ENCODE measurements at regions not wholly inside any gene's neighbourhood (a gene's known extent, or its start where the extent isn't known, plus 50 kb on each side); places are given as distances from the start of the nearest gene placed in this dataset.

GRCh38 chrY:8741343-8742069 lies 595.8 kb upstream of the TSPY4 start:
- intact Hi-C loops (cut with micrococcal nuclease) = no loop called here
- no peaks in the 10 kb centered on the region for H4K20me1 ChIP-seq (replicated peaks; ENCODE audit: control insufficient read depth, extremely low read depth, insufficient read depth, low read length)
- no peak for FAIRE-seq
- TF ChIP-seq FOS (IDR thresholded peaks at IDR 0.05; ENCODE audit: borderline replicate concordance, insufficient read depth, low read length) = no peak
- TF ChIP-seq MYC (IDR thresholded peaks at IDR 0.05; ENCODE audit: low read depth, low read length) = no peak
- H3K4me2 ChIP-seq (ENCODE audit: insufficient read depth, low read length) = no peak overlapping the region
- no peak for DNase-seq (ENCODE audit: low read depth, low spot score)
- no peak overlapping the region for H2AFZ ChIP-seq (ENCODE audit: low read depth, low read length)
- no peak overlapping the region for H3K9ac ChIP-seq (replicated peaks; ENCODE audit: extremely low read depth, insufficient read depth, low read length)
- H3K9me3 ChIP-seq (replicated peaks; ENCODE audit: control insufficient read depth, insufficient read depth, low read length) = no peaks in the 10 kb centered on the region
- H3K27ac ChIP-seq (ENCODE audit: insufficient read depth, low read depth, low read length) = no peak overlapping the region
- BruUV-seq (replicated peaks) = no TSS peak
- no peak overlapping the region for H3K4me3 ChIP-seq (replicated peaks in 1 of 3; ENCODE audit: insufficient read depth in 1 of 3, low read depth in 1 of 3, low read length in 3 of 3)
- H3K36me3 ChIP-seq (ENCODE audit: control insufficient read depth in 2 of 2, extremely low read depth in 1 of 2, insufficient read depth in 2 of 2, low read length in 2 of 2) = no peaks in the 10 kb centered on the region
- H3K27me3 ChIP-seq (ENCODE audit: control insufficient read depth in 2 of 2, insufficient read depth in 2 of 2, low read length in 2 of 2) = no peaks in the 10 kb centered on the region
- ChIA-PET CTCF (no interaction called here), POLR2A (no interaction called here)
- H3K4me1 ChIP-seq (ENCODE audit: control insufficient read depth, extremely low read depth, insufficient read depth, low read length) = no peaks in the 10 kb centered on the region
- no peaks in the 10 kb centered on the region for H3K9me1 ChIP-seq (replicated peaks; ENCODE audit: control insufficient read depth, extremely low read depth, insufficient read depth, low read length)
- dilution Hi-C loops (cut with MboI; ENCODE audit: extremely low pct_ligation_motif_present, low sequenced_read_pairs) = no loop called here
- no peaks in the 10 kb centered on the region for H3K79me2 ChIP-seq (ENCODE audit: control insufficient read depth, insufficient read depth, low read length)

- H3K4me1 ChIP-seq (ENCODE audit: control insufficient read depth, extremely low read depth, insufficient read depth, low read length) = no peaks in the 10 kb centered on the region
- dilution Hi-C loops (cut with MboI; ENCODE audit: extremely low pct_ligation_motif_present, low sequenced_read_pairs) (no loop called here), intact Hi-C loops (cut with micrococcal nuclease) (no loop called here)
- ChIA-PET CTCF (no interaction called here), POLR2A (no interaction called here)
- no peaks in the 10 kb centered on the region for H3K9me1 ChIP-seq (replicated peaks; ENCODE audit: control insufficient read depth, extremely low read depth, insufficient read depth, low read length)
- no peak overlapping the region for H3K4me2 ChIP-seq (ENCODE audit: insufficient read depth, low read length)
- FAIRE-seq (no peak), DNase-seq (ENCODE audit: low read depth, low spot score) (no peak)
- TF ChIP-seq CTCF (IDR thresholded peaks at IDR 0.05; ENCODE audit: extremely low read depth in 1 of 2, insufficient read depth in 1 of 2, low read depth in 1 of 2, low read length in 2 of 2) = no peak
- no peak for TF ChIP-seq JUN (IDR thresholded peaks at IDR 0.05; ENCODE audit: borderline replicate concordance, insufficient read depth, insufficient read length, low read depth)
- no peak for TF ChIP-seq POLR2AphosphoS5 (IDR thresholded peaks at IDR 0.05; ENCODE audit: insufficient read depth, low read depth, low read length)
- no peak for TF ChIP-seq EZH2 (IDR thresholded peaks at IDR 0.05; ENCODE audit: borderline replicate concordance, low read depth, low read length, severe bottlenecking)
- H3K4me3 ChIP-seq (replicated peaks in 1 of 3; ENCODE audit: insufficient read depth in 1 of 3, low read depth in 1 of 3, low read length in 3 of 3) = no peak overlapping the region
- H3K9me3 ChIP-seq (replicated peaks; ENCODE audit: control insufficient read depth, insufficient read depth, low read length) = no peaks in the 10 kb centered on the region
- no peaks in the 10 kb centered on the region for H3K27me3 ChIP-seq (ENCODE audit: control insufficient read depth in 2 of 2, insufficient read depth in 2 of 2, low read length in 2 of 2)
- H3K79me2 ChIP-seq (ENCODE audit: control insufficient read depth, insufficient read depth, low read length) = no peaks in the 10 kb centered on the region
- no peak overlapping the region for H2AFZ ChIP-seq (ENCODE audit: low read depth, low read length)
- H3K9ac ChIP-seq (replicated peaks; ENCODE audit: extremely low read depth, insufficient read depth, low read length) = no peak overlapping the region
- BruUV-seq (replicated peaks) = no TSS peak
- H3K36me3 ChIP-seq (ENCODE audit: control insufficient read depth in 2 of 2, extremely low read depth in 1 of 2, insufficient read depth in 2 of 2, low read length in 2 of 2) = no peaks in the 10 kb centered on the region
- H4K20me1 ChIP-seq (replicated peaks; ENCODE audit: control insufficient read depth, extremely low read depth, insufficient read depth, low read length) = no peaks in the 10 kb centered on the region
- no peak overlapping the region for H3K27ac ChIP-seq (ENCODE audit: insufficient read depth, low read depth, low read length)
Observed at GRCh38 chrY:8764184-8764583, 573.1 kb upstream of the TSPY4 start.

All from endothelial cell of umbilical vein (primary cell).